GM12873 (cell line): ENCODE measurements at regions not wholly inside any gene's neighbourhood (a gene's known extent, or its start where the extent isn't known, plus 50 kb on each side); places are given as distances from the start of the nearest gene placed in this dataset.

Experiments
- CTCF ChIP-seq: IDR thresholded peaks from 2 replicates; pipeline ENCODE4 v1.5.1; 2012; ENCODE audit warnings: low read depth, mild to moderate bottlenecking, moderate library complexity, low read length, control low read depth; ENCODE audit not compliant: insufficient read depth; ENCODE audit errors: missing control alignments

- no peak for TF ChIP-seq CTCF
Measured at GRCh38 chr5:15214010-15214409, 286.0 kb upstream of the FBXL7 start.

- TF ChIP-seq CTCF: no peak
Measured at GRCh38 chr5:15209053-15209762, 290.8 kb upstream of the FBXL7 start.

GRCh38 chr5:15206133-15206532, 293.8 kb upstream of the FBXL7 start:
- TF ChIP-seq CTCF: no peak

GRCh38 chr5:15203376-15203775, 296.6 kb upstream of the FBXL7 start:
- TF ChIP-seq CTCF: no peak

- TF ChIP-seq CTCF: no peak
Measured at GRCh38 chr5:15191012-15191411, 309.0 kb upstream of the FBXL7 start.

GRCh38 chr5:15183520-15183919, 311.9 kb upstream of the ANKH start:
- TF ChIP-seq CTCF: no peak

- TF ChIP-seq CTCF: no peak
Measured at GRCh38 chr5:15170173-15170572, 298.6 kb upstream of the ANKH start.
